Tibial nerve (tissue), 4 donors: ENCODE measurements at regions not wholly inside any gene's neighbourhood (a gene's known extent, or its start where the extent isn't known, plus 50 kb on each side); places are given as distances from the start of the nearest gene placed in this dataset.

ENCODE experiments used
- CTCF ChIP-seq, 5 experiments: fragments of 200-600 bp in 3 of 5; fragments of 450-650 bp in 2 of 5; sonication (generic) in 3 of 5; IDR thresholded peaks; one replicate each; pipeline ENCODE4 v1.5.1; 2016 to 2019; ENCODE audit warnings: antibody characterized with exemption in 5 of 5, mild to moderate bottlenecking in 3 of 5, moderate library complexity in 2 of 5
- EP300 ChIP-seq, 2 donors: sonication (generic); formaldehyde crosslinking; IDR thresholded peaks; one replicate each; pipeline ENCODE4 v1.6.1; 2017; ENCODE audit warnings: antibody characterized with exemption in 2 of 2, mild to moderate bottlenecking in 1 of 2

GRCh38 chr20:1810926-1811620 lies 84.1 kb upstream of the SIRPA start:
- peak in 1 of 5 experiments; percentile 16 for TF ChIP-seq CTCF (IDR thresholded peaks at IDR 0.05)
- TF ChIP-seq EP300 (IDR thresholded peaks at IDR 0.05) = peak; percentile 37 to 45
